Effector CD4-positive, alpha-beta T cell (primary cell): ENCODE measurements at regions not wholly inside any gene's neighbourhood (a gene's known extent, or its start where the extent isn't known, plus 50 kb on each side); places are given as distances from the start of the nearest gene placed in this dataset.

Experiments
- DNase-seq: peaks from one replicate; pipeline ENCODE4 v3.0.0-alpha.2; 2020

DNA sequence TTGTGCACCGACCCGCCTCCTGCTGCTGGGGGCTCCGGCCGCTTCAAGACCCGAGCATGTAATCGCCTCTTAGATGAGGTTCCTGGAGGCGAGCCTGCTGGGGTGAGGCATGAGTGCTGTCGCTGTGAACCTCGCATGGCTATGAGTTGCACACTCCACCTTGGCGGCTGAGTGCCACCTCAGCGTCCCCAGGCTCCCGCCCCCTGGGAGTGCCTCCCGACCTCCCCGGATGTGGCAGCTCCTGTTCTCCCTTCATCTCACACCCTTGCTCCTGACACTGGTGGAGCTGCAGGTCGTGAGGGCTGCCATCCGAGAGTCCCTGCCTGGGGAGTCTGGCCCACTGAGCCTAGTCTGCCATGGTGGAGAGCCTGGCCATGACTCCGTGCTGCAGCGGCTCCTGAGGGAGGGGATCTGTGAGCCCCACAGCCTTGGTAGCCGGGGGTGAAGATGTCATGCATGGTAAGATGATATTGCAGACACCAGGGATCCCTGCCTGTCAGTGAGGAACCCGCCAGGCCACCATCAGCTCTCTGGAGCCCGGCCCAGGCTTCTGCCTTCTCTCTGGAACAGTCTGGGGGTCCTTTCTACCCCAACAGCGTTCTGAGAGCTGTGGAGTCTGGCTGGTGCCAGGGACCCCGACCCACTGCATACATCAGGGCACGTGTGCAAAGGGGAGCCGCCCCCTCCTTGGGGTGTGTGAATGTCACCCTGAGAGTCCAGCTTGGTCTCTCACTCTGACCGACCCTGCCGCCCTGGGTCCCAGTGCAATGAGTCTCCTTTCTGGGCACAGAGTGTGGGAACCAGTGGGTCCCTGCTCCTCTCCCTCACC lies 61.6 kb upstream of the HS6ST1 start:
- DNase-seq, result no peak

DNA sequence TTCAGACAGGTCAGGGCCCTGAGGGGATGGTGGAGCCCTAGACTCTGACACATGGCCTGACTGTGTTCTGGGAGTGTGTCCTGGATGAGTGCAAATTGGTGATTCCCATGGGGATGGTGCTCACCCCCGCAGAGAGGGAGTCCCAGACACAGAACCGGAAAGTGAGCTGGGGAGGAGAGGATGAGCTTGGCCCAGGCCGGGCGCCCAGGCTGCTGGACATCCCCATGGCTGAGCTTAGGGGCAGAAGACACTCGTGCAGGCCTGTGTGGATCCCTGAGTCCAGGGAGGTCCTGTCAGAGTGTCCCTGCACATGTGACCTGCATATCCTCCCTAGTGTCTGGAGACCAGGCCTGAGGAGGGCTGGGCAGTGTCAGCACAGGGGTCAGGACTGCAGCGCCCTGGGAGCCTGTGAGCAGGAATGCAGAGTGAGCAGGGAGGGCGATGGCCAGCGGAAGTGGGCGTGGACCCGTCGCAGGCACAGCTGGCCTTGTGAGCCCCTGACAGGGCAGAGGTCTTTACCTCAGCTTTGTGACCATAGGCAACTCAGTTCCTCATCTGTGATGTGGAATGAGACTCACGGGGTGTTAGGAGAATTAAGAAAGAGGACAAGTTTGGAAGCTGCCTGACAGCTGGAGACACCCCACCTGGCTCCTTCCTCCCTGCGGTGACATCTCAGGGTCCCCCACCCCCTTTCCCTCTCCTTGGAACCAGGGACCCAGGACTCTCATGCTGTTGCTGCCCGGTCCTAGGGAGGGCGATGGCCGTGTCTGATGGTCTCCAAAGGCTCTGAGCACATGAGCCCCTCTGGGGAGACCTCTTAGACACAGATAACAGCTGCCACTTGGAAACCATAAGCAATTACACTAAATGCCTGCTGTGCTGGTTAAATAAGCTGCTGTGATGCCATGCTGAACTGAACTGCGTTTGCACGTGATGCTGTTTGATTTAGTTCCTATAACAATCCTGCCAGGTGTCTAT lies 62.6 kb upstream of the HS6ST1 start:
- DNase-seq, result no peak

DNA sequence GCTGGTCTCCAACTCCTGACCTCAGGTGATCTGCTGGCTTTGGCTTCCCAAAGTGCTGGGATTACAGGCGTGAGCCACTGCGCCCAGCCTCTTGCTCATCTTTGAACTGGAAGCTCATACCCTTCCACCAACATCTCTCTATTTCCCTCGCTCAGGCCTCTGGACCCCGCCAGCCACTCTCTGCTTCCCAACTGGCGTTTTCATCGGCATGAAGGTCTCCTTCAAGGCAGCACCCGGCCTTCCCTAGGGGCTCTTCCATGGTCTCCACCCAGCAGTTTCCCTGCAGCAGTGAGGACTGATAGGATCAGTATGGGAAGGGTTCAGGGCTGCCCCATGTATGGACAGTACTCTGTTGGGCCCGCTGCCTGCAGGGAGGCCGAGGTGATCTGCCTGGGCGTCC lies 65.8 kb upstream of the HS6ST1 start:
- no peak for DNase-seq

DNA sequence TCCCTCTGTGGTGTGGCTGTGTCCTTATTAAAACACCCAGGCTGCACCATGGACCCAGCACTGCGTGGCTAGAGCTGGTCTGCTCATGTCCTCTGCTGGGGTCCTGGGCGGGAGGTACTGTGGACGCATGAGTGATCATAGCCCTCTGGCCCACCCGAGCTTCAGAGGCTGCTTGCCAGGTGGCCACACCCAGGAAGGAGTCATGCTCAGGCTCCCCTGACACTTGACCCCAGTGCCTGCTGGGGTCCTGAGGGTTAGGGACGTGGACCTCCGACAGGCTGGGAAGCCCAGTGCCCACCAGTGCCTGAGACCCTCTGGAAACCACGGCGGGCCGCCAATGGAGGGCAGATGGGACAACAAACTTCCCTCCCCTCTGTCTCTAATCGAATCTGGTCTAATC lies 66.3 kb upstream of the HS6ST1 start:
- DNase-seq, result no peak

DNA sequence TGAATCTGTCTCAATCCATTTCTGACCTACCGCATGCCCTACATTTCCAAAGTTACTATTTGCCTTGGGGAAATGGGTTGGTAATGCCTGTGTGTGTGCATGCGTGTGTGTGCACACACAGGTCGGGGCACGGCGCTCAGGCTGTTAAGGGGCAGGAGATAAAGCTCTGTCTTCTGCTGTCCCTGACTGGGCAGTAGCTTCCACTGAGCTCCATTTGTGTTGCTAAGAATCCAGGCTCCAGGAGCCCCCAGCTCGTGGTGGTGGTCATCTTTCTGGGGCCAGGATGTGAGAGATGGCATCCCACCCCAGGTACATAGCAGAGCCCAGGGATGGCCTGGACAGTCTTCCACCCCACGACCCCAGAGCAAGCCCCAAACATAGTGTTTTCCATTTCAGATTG lies 66.7 kb upstream of the HS6ST1 start:
- DNase-seq, result no peak

DNA sequence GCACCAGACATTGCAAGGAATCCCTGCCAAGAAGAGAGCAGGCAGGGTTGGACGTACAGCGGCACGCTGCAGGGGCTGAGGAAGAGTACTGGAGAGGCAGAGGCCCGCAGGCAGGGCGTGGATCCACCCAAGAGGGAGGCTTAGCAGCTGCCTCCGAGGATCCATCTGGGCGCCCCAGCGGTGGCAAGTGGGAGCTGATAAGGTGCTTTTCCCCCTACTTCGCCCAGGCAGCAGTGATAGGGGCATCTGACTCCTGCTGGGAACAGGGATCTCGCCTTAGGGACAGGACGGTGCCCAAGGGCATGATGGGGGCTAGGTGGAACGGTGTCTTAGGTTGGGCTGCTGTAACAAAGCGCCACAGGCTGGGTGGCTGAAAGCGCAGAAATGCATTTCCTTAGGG lies 67.4 kb upstream of the HS6ST1 start:
- DNase-seq, result no peak

DNA sequence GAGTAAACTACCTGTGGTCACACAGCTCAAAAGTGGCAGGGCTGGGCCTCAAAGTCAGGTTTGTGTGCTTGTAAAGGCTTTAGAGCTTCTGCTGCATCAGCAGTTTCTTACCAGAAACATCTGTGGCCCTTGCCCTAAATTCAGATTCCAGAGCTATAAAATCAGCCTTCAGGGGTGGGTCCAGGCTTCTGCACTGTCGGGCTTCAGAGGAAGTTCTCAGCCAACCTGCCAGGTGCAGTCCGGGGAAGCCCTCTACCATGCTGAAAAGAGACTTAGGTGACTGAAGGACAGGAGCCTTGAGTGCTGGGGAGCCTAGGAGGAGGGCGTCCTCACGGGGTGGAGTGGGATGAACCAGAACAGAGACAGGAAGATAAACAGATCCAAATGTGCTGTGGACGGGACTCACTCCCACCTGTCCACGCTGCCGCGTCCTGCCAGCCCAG lies 69.9 kb upstream of the HS6ST1 start:
- no peak for DNase-seq

DNA sequence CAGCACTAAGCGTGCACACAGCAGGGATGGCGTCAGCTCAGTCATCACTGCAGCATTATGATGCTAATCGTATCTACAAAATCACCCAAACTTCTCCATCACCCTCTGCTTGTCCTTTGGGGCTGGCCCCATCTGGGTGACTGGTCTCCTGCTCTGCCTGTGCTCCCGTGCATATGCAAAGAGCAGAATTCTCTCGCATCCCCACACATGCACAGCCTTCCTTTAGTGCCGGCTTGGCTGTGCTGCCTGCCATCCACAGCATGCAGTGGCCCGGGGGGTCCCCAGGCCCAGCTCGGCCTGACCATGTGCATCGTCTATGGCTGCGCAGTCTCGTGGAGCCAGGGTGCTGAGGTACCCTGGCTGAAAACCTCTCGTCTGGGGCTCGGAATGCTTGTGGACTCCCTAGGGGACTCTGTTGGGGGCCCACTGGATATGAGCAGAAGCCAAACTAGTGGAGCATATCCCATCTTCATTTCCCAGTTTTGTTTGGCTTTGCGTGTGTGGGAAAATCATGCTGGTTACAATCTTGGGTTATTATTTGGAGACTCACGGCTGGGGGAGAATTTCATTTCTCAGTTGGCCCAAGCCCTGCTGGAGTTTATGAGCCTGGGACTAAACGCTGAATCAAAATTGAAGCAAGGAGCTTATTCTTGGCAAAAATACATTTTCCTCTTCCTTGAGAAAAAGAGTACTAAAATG lies 70.9 kb upstream of the HS6ST1 start:
- DNase-seq, result no peak

DNA sequence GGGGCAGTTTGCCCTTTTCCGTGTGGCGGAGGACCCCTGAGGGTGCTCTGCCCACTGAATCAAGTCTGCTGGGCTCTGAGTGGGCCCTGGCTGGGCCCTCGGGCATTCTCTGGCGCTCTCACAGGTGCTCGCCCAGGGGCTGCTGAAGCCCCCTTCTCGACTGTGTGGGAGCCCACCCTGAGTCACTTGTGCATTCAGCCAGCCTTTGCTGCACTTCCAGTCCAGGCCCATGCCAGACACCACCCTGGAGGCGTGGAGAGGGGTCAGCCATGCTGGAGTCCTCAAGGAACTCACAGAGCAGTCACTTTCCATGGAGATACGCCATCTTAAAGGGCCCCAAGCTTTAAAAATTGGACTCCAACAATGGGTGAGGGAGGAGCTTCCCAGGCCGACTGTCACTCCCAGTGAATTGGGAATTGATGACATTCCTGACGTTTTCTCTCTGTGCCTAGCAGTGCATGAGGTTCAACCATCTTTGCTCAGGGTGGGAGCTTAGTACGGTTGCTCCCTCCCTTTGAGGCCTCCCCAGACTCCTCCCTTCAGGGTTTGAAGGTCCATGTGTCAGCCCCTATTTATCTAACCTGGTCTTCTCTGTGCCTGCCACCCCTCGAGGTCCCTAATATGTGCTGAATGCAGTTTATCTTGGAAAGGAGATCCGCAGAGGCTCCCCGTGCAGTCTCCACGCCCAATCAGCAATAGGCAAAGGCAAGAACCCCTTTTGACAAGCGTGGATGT lies 71.8 kb upstream of the HS6ST1 start:
- no peak for DNase-seq

DNA sequence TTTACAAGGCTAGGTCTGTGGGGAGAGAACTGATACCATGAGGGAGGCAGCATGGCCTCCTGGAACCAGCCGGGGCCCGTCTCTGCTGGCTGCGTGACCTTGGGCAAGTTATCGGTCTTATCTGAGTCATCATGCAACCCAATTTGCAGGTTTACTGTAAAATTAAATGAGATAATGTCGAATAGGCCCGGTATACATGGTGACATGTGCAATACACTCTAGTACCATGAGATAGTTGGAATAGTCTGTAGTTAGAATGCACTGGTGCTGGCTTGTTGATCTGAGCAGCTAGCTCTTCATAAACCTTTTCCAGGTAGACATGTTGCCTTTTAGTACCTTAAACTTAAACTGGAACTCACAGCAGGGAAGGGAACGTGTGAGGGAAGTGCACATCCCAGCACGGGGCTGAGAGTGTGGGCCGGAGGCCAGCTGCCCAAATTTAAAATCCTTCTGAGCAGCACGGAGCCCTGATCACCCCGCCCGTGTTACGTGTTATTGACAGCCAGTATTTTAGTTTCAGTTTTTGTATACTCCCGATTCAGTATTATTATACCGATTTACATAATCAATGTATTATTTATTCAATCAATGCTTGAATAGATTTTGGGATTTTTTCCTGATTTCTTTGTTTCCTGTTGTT lies 72.4 kb upstream of the HS6ST1 start:
- no peak for DNase-seq

DNA sequence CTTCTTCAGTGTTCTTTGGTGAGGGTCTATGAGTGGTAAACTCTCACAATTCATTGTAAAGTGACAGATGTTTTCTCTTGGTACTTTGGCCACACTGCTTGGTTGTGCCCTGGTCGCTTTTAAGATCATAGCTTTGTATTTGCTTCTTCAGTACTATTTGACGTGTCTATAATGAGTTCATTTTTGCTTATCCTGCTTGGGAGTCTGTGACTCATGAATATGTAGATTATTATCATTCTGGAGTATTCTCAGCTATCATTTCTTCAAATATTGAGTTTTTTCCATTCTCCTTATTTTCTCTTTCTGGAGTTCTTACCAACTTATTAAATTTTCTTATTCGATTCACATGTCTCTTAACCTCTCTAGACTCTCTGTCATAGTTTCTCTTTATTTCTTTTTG lies 73.0 kb upstream of the HS6ST1 start:
- DNase-seq, result no peak

DNA sequence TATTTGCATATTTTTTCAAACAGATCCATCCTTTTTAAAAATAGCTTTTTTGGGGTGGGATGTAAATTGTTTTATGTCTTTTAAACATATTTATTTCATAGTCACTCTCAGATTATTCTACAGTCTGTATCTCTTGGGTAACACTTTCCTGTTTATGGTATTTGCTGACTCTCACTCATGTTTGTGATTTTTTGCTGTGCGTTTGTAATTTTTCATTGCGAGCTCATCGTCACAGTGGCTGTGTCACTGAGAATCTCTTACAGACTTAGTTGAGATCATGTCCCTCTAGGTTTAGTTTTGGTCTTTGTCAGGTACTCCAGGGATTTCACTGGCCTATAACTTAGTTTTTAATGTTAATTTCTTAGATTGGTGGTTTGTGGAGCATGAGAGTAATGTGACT lies 73.5 kb upstream of the HS6ST1 start:
- no peak for DNase-seq

DNA sequence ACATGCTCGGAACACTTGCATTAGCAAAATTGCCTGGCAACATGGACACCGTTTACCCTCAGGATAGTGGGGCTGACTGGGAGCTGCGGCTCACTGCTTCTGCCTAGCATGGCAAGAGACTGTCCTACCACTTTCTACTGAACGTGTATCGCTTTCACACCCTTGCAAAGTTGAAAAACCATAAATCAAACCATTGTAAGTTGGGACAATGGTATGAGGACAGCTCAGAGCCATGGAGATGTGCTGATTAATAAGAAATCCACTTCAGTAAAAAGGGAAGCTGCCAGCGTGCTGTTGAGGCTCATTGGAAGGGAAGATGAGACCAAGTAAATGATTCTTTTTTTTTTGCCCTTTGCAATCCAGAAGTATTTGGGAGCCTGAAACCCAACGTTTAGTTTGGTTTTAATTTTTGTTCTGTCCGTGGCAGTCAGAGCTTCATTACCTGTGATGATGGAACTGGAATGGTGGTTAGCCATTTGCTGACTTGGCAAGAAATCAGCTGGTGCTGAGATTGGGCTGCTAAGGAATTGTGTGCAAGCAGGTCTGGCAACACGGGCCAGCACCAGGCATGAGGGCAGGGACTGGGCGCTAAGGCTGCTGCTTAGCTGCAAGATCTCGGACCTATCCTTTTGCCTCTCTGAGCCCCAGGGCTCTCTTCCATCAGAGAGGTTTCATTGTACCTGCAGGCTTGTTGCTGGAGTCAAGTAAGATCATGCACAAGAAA lies 75.5 kb upstream of the HS6ST1 start:
- no peak for DNase-seq

DNA sequence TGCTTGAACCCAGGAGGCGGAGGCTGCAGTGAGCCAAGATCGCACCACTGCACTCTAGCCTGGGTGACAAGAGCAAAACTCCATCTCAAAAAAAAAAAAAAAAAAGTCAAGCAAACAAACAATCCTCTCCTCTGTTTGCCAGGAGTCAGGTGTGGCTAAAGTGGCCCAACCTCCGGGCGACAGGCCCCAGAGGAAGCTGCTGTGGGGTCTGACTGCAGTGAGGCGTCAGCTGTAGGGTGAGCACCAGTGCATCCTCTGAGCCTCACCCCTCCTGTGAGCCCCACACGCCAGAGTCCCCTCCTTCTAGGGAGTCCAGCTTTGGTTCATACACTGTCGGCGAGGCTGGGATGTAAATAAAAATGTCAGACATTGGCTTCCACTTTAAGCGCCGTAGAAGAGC lies 76.5 kb upstream of the HS6ST1 start:
- DNase-seq, result no peak

DNA sequence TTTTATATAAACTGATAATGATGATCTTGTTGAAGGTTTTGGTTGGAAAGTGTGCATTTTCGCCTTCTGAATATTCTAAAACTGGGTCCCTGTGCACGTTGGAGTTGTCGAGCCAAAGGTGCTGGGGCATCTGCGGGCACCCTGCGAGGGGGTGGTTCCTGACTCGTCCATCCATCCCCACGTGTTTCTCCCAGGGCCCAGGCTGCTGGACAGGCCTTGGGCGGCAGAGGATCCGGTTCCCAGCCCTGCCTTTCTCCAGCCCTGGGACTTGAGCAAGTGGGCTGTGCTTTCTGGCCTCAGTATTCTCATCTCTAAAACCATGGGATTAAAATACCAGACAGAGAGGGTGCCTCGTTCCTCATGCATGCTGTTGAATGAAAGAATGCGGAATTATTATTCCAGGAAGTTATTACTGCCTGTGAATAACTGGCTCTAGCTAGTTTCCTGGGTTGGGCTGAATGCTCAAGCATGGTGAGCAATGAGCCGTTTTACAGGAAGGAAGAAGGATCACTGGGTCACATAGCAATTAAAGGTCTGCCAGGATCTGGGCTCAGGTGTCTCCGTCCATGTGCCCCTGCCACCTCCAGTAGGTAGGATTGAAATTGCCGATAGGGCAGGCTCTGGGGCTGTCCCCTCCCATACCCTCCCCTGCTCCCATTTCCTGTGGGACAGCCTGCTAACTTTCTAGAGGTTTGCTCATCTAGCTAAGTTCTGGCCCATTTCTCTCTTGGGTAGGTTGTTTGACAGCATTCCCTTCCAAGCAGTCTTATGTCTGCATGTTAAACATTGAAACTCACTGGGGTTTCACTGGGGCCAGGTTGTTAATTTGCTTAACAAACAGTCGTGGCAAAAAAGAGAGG lies 77.2 kb upstream of the HS6ST1 start:
- no peak for DNase-seq

DNA sequence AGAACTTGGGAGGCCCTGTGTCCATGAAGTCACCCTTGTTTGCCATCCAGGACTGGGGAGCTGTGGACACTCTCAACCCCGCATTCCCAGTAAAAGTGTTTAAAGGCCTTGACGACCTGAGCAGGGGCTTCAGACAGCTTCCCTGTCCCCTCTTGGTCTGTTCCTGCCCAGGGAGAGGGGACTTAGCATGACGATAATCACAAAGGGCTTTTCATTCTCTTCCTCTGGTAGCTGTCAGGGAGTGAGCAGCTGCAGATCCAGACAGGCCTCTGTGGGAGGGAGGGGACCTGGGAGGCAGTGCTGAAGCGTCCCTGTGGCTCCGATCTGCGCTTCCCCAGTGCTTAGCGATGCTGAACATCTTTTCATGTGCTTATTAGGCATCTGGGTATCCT lies 77.8 kb upstream of the HS6ST1 start:
- no peak for DNase-seq

DNA sequence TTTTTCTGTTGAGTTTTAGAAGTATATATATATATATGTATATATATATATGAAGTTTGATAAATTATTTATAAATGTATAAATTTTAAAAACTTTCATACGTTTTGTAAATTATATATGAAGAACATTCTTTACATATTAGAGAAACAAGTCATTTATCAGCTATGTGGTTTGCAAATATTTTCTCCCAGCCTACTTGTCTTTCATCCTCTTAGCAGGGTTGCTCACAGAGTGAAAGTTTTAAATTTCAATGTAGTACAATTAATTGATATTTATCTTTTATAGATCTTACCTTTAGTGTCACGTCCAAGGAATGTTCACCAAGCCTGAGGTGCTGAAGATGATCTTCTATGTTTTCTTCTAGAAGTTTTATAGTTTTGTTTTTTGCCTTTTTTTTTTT lies 78.3 kb upstream of the HS6ST1 start:
- DNase-seq, result no peak

DNA sequence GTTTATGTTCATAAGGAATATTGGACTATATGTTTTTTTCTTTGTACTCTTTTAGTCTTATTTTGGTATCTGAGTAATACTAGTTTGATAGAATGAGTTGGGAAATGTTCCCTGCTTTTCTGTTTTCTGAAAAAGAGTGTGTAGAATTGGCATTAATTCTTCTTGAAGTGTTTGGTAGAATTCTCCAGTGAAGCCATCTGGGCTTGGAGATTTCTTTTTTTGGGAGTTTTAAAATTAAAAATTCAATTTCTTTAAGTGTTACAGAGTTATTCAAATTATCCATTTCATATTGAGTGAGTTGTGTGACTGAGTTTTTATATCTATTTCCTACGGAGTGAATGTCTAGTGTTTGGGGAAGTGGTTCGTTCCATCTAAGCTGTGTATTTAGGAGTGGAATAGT lies 80.6 kb upstream of the HS6ST1 start:
- DNase-seq, result no peak

DNA sequence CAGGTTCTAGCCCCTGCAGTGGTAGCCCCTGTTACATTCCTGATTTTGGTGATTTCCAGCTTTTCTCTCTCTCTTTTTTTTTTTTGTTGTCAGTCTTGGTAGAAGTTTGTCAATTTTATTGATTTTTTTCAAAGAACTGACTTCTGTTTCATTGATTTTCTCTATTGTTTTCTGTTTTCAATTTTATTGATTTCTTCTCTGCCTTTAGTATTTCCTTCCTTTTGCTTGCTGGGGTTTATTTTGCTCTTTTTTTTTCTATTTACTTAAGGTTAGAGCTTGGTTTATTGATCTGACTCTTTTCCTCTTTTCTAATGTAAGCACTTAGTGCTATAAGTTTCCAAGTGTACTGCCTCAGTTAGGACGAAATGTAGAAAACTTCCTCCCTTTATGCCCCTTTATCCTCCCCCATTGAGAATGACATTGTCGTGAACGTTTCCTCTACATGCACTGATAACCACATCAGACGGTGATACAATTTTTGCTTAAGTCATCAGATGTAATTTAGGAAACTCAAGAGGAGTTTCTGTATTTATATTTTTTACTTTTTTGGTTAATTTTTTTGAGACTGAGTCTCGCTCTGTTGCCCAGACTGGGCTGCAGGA lies 81.1 kb upstream of the HS6ST1 start:
- no peak for DNase-seq

DNA sequence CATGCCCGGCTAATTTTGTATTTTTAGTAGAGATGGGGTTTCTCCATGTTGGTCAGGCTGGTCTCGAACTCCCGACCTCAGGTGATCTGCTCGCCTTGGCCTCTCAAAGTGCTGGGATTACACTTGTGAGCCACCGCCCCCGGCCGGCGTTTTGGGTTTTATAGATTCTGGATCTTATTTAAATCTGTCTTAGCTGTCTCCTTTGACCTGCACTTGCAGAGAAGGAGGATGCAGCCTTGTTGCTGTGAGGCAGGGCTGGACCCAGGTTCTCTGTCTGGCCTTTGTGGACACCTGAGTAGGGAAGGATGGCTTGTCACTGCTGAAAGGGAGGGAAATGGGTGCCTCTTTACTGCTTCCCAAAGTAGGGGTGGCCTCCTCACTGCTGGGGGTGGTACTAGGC lies 83.0 kb upstream of the HS6ST1 start:
- no peak for DNase-seq
